ENCODE measurements at regions not wholly inside any gene's neighbourhood (a gene's known extent, or its start where the extent isn't known, plus 50 kb on each side); places are given as distances from the start of the nearest gene placed in this dataset.

DNA sequence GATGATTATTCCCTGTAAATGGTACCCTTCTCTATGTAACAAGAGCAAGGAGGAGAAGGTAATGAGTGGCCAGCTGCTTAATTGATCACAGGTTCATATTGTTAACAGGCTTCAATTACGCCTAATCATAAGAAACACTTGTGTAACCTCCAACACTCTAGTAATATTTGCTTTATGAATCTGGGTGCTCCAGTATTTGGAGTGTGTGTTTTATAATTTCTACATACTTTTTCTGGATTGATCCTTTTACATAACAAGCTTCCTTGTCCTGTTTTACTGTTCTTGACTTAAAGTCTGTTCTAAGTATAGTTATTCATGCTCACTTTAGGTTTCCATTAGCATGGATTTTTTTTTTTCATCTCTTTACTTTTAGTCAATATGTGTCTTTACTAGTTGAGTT, 984.2 kb downstream of the AMY1C start:
- TF ChIP-seq CTCF (IDR thresholded peaks at IDR 0.05; ENCODE audit: borderline replicate concordance, extremely low read depth, low read length, poor library complexity, severe bottlenecking) (no peak), EZH2 (IDR thresholded peaks at IDR 0.05; ENCODE audit: borderline replicate concordance, low read depth, low read length, severe bottlenecking) (no peak)
